ENCODE measurements at regions not wholly inside any gene's neighbourhood (a gene's known extent, or its start where the extent isn't known, plus 50 kb on each side); places are given as distances from the start of the nearest gene placed in this dataset.

GRCh38 chr4:112083587-112084347, 61.5 kb upstream of the FAM241A start:
- TF ChIP-seq SP1 (IDR thresholded peaks at IDR 0.05): no peak
- TF ChIP-seq FOXM1 (IDR thresholded peaks at IDR 0.05; ENCODE audit: borderline replicate concordance): no peak
- no peak for TF ChIP-seq FOXA1 (IDR thresholded peaks at IDR 0.05)
- TF ChIP-seq ZNF384 (IDR thresholded peaks at IDR 0.05): no peak
- TF ChIP-seq ELF4 (IDR thresholded peaks at IDR 0.05): no peak
- no peak for TF ChIP-seq FOXK2 (IDR thresholded peaks at IDR 0.05)
- no peak for TF ChIP-seq TARDBP (IDR thresholded peaks at IDR 0.05)
- TF ChIP-seq LEF1 (IDR thresholded peaks at IDR 0.05; ENCODE audit: borderline replicate concordance): no peak
- TF ChIP-seq CTBP1 (IDR thresholded peaks at IDR 0.05; ENCODE audit: borderline replicate concordance): no peak
- TF ChIP-seq PKNOX1 (IDR thresholded peaks at IDR 0.05): no peak
- TF ChIP-seq HDGF (IDR thresholded peaks at IDR 0.05; ENCODE audit: borderline replicate concordance): no peak
- no peak for TF ChIP-seq BHLHE40 (IDR thresholded peaks at IDR 0.05; ENCODE audit: borderline replicate concordance)
- TF ChIP-seq SUZ12 (IDR thresholded peaks at IDR 0.05): no peak
- TF ChIP-seq NFRKB (IDR thresholded peaks at IDR 0.05): no peak

Data from HEK293T (cell line).